SU-DHL-6 (cell line): ENCODE measurements at regions not wholly inside any gene's neighbourhood (a gene's known extent, or its start where the extent isn't known, plus 50 kb on each side); places are given as distances from the start of the nearest gene placed in this dataset.

Experiments used
- H2AFZ ChIP-seq: fragments of 200-600 bp; sonication (generic); 2 replicates; pipeline ENCODE4 v1.6.1; 2014; ENCODE audit warnings: low read depth, mild to moderate bottlenecking, moderate library complexity, mixed read lengths, antibody characterized with exemption, low read length; ENCODE audit not compliant: severe bottlenecking
- H3F3A ChIP-seq: fragments of 200-600 bp; shearing (Covaris generic); 2 replicates; pipeline ENCODE4 v1.6.0; 2016; ENCODE audit warnings: antibody characterized with exemption, mild to moderate bottlenecking; ENCODE audit not compliant: insufficient read depth
- H3K27ac ChIP-seq: fragments of 200-600 bp; sonication (generic); 2 replicates; pipeline ENCODE4 v1.5.1; 2016; ENCODE audit warnings: low read depth, mild to moderate bottlenecking, low read length, moderate library complexity, mixed read lengths
- H3K27me3 ChIP-seq: fragments of 200-600 bp; sonication (generic), shearing (Covaris generic); 2 replicates; pipeline ENCODE4 v1.6.0; 2014; ENCODE audit warnings: mild to moderate bottlenecking, low read length
- H3K36me3 ChIP-seq: fragments of 200-600 bp; sonication (generic); 2 replicates; pipeline ENCODE4 v1.6.1; 2014; ENCODE audit warnings: mild to moderate bottlenecking, low read length, mixed read lengths
- H3K4me2 ChIP-seq: fragments of 300-600, 200-600 bp; shearing (Covaris generic), sonication (generic); 2 replicates; pipeline ENCODE4 v1.6.0; 2014; ENCODE audit warnings: low read length, low read depth, mild to moderate bottlenecking; ENCODE audit not compliant: poor library complexity, severe bottlenecking
- H3K4me3 ChIP-seq: fragments of 200-600 bp; sonication (generic); 2 replicates; pipeline ENCODE4 v1.5.1; 2014; ENCODE audit warnings: antibody characterized with exemption, low read length, mild to moderate bottlenecking, mixed read lengths; ENCODE audit not compliant: insufficient read depth, poor library complexity, severe bottlenecking
- H3K79me2 ChIP-seq: fragments of 200-600 bp; sonication (generic); 2 replicates; pipeline ENCODE4 v1.6.1; 2014; ENCODE audit warnings: mild to moderate bottlenecking, low read length, moderate library complexity; ENCODE audit not compliant: insufficient read depth
- H3K9ac ChIP-seq: fragments of 200-600 bp; sonication (generic); 2 replicates; pipeline ENCODE4 v1.7.0; 2014; ENCODE audit warnings: mild to moderate bottlenecking, low read length
- H3K9me2 ChIP-seq: fragments of 200-600 bp; sonication (generic); replicated peaks from 2 replicates; pipeline ENCODE4 v1.6.1; 2014; ENCODE audit warnings: low read length; ENCODE audit not compliant: insufficient read depth
- H3K9me3 ChIP-seq: fragments of 200-600 bp; sonication (generic); 2 replicates; pipeline ENCODE4 v1.6.1; 2014; ENCODE audit warnings: low read length, mixed read lengths; ENCODE audit not compliant: insufficient read depth
- H4K20me1 ChIP-seq: fragments of 200-600 bp; sonication (generic); 2 replicates; pipeline ENCODE4 v1.6.1; 2014; ENCODE audit warnings: low read depth, mild to moderate bottlenecking, antibody characterized with exemption, low read length, moderate library complexity, mixed read lengths
- EZH2phosphoT487 ChIP-seq: fragments of 200-600 bp; sonication (generic), shearing (Covaris generic); conservative IDR thresholded peaks from 2 replicates; pipeline ENCODE4 v1.6.1; 2018; ENCODE audit warnings: mild to moderate bottlenecking, antibody characterized with exemption, low read length, moderate library complexity, mixed read lengths
- TF ChIP-seq, protein P1 (sequence below): fragments of 200-600 bp; sonication (generic); IDR thresholded peaks from one replicate; pipeline ENCODE4 v1.5.1; 2017; ENCODE audit warnings: antibody characterized with exemption, mild to moderate bottlenecking, low read length, moderate library complexity; ENCODE audit not compliant: insufficient read depth, poor library complexity, severe bottlenecking

DNA sequence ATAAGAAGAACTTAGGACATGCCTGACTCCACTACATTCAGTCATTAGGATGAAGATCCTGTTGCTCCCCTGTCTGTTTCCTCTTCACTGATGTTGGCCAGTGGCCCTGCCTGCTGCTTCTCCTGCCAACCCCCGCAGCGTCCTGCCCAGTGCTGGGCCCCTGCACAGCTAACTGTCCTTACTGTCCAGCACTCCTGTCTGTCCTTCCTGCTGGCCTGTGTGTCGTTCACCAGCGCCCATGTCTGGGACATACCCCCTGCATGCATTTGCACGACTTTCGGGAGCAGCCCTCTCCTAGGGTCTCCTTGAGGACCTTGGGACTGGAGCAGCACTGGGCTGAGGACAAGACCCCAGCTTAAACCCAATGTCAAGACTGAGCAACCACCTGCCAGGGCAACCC is 547.6 kb downstream of the BNC2 start:
- no peaks in the 10 kb centered on the region for H4K20me1 ChIP-seq
- H3K9ac ChIP-seq: no peak overlapping the region
- no peaks in the 10 kb centered on the region for H3K27me3 ChIP-seq

DNA sequence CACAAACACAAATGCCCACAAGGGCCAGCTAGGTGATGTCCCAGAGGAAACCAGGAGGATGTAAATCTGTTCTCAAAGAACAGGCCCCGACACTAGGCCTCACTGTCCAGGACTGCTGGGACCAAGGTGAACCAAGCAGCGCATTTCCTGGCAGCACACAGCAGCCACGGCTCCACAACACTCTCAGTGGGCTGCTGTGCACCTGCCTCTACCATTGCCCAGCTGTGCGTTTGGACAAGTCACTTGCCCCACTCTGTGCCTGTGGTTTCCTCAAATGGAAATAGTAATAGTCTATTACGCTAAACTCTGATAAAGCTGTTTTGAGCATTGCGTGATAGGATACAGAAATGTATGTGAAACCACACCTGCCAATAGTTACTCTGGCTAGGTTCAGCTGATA is 544.5 kb downstream of the BNC2 start:
- no peak for TF ChIP-seq EZH2phosphoT487
- TF ChIP-seq, protein P1, sequence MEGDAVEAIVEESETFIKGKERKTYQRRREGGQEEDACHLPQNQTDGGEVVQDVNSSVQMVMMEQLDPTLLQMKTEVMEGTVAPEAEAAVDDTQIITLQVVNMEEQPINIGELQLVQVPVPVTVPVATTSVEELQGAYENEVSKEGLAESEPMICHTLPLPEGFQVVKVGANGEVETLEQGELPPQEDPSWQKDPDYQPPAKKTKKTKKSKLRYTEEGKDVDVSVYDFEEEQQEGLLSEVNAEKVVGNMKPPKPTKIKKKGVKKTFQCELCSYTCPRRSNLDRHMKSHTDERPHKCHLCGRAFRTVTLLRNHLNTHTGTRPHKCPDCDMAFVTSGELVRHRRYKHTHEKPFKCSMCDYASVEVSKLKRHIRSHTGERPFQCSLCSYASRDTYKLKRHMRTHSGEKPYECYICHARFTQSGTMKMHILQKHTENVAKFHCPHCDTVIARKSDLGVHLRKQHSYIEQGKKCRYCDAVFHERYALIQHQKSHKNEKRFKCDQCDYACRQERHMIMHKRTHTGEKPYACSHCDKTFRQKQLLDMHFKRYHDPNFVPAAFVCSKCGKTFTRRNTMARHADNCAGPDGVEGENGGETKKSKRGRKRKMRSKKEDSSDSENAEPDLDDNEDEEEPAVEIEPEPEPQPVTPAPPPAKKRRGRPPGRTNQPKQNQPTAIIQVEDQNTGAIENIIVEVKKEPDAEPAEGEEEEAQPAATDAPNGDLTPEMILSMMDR: no peak
- Histone ChIP-seq H3K4me3 (no peak overlapping the region), H3K27me3 (no peaks in the 10 kb centered on the region), H3K4me2 (no peak overlapping the region), H3K9me2 (no peaks in the 10 kb centered on the region), H3F3A (no peaks in the 10 kb centered on the region), H3K9me3 (no peaks in the 10 kb centered on the region), H4K20me1 (no peaks in the 10 kb centered on the region), H2AFZ (no peak overlapping the region), H3K27ac (no peak overlapping the region), H3K9ac (no peak overlapping the region), H3K79me2 (no peaks in the 10 kb centered on the region), H3K36me3 (no peaks in the 10 kb centered on the region)

More for the DNA sequence above, 547.6 kb downstream of the BNC2 start:
- no peaks in the 10 kb centered on the region for H3K9me3 ChIP-seq
- TF ChIP-seq EZH2phosphoT487: no peak
- TF ChIP-seq, protein P1: no peak
- no peaks in the 10 kb centered on the region for H3K36me3 ChIP-seq
- H3K4me2 ChIP-seq: no peak overlapping the region
- H3K27ac ChIP-seq: no peak overlapping the region
- H2AFZ ChIP-seq: no peak overlapping the region
- H3K4me3 ChIP-seq: no peak overlapping the region
- no peaks in the 10 kb centered on the region for H3K9me2 ChIP-seq
- H3F3A ChIP-seq: no peaks in the 10 kb centered on the region
- H3K79me2 ChIP-seq: no peaks in the 10 kb centered on the region

DNA sequence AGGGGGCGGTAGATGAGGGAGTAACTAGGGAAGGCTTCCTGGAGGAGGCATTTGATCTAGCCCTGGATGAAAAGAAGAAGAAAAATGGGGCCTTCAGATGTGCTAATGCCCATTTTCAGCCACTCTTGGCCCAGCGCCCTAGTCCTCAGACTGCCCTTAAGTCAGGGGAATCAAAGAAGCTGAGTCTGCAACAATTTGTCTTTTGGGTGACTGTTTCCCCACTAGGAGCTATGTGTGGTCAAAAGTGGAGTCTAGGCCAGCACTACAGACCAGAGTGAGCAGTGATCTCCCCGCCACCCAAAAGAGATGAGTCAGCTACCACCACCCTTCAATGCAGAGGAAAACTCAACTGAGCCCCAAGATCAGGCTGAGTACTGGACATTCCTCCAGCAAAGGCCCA is 542.1 kb downstream of the BNC2 start:
- Histone ChIP-seq H3K27me3 (no peaks in the 10 kb centered on the region), H2AFZ (no peak overlapping the region), H3K9me3 (no peaks in the 10 kb centered on the region), H3K27ac (no peak overlapping the region), H3K36me3 (no peaks in the 10 kb centered on the region), H3K4me2 (no peak overlapping the region), H4K20me1 (no peaks in the 10 kb centered on the region), H3K79me2 (no peaks in the 10 kb centered on the region), H3K9ac (no peak overlapping the region), H3K9me2 (no peaks in the 10 kb centered on the region), H3K4me3 (no peak overlapping the region), H3F3A (no peaks in the 10 kb centered on the region)
- no peak for TF ChIP-seq EZH2phosphoT487
- TF ChIP-seq, protein P1: no peak

DNA sequence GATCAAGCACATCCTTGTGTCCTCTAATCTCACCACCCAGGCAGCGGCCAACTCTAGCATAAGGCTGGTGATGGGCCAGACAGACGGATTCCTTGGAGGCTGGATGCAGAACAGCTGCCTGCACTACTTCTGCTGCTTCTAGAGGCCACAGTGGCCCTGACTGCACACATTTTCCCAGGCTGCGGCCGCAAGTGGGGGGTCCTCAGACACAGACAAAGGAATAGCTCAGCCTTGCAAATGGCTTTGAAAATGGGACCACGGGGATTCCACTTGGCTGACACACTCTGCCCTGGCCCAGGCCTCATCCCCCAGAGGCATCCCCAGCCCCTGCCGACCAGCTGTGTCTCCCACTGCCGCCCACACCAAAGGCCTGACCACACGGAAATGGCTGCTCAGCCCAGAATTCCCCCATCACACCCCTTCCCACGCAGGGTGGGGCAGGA is 540.8 kb downstream of the BNC2 start:
- Histone ChIP-seq H3K36me3 (no peaks in the 10 kb centered on the region), H3K9me2 (no peaks in the 10 kb centered on the region), H3K27me3 (no peaks in the 10 kb centered on the region), H3K9ac (no peak overlapping the region), H3K27ac (no peak overlapping the region), H4K20me1 (no peaks in the 10 kb centered on the region), H3K4me3 (no peak overlapping the region), H3K4me2 (no peak overlapping the region), H3K9me3 (no peaks in the 10 kb centered on the region), H2AFZ (no peak overlapping the region), H3F3A (no peaks in the 10 kb centered on the region), H3K79me2 (no peaks in the 10 kb centered on the region)
- no peak for TF ChIP-seq EZH2phosphoT487
- TF ChIP-seq, protein P1: no peak
